ENCODE measurements at regions not wholly inside any gene's neighbourhood (a gene's known extent, or its start where the extent isn't known, plus 50 kb on each side); places are given as distances from the start of the nearest gene placed in this dataset.

DNA sequence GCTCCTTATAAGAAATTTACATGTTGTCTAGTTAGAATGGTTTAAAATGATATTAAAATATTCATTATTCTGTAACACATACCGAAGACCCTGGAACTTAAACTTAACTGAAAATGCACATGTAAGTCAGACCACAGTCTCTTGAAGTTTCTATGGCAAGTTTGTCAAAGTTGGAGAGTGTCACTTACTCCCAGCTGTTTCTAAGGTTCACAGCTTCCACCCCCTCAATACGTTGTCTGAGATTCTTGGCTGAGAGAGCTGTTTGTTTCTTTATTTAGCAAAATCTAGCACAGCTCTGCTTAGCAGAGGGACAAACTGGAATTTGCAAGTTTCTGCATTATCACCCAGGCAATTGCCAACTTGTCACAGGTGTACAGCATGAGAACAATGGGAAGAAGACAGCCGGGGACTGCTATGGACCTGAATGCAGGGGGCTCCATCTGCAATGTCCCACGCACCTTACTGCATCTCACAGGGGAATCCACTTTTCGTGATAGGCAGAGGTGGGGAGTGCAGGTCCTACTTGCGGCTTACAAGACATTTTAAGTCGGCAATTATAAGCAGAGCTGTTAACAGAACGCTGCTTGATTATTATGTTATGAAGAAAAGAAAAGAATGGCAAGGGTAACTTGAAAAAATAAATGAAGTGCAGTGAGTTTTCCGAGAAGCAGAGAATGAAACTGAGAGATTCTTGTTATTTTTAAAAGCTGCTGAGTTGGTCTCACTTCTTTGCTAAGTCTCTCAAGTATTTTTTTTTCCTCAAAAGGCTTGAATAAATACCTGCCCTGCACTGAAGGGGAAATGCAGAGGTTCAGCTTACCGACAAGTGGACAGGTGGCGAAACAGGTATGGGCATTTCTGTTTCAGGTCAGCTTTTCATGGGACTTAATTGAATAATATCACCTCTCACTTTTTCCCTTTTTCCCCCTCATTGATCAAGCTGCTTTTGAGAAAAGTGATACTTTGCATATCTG, 1072.1 kb upstream of the FANCL start:
- H3K36me3 Mint-ChIP-seq (ENCODE audit: low read depth), result no peaks in the 10 kb centered on the region
- H3K9me3 Mint-ChIP-seq, result peaks cover 30% of the 10 kb centered on the region
- no peak overlapping the region for H3K4me3 Mint-ChIP-seq
- no peaks in the 10 kb centered on the region for H3K27me3 Mint-ChIP-seq (ENCODE audit: insufficient read depth)
- H3K4me1 Mint-ChIP-seq (ENCODE audit: low read depth), result no peaks in the 10 kb centered on the region
- TF ChIP-seq, protein P1, sequence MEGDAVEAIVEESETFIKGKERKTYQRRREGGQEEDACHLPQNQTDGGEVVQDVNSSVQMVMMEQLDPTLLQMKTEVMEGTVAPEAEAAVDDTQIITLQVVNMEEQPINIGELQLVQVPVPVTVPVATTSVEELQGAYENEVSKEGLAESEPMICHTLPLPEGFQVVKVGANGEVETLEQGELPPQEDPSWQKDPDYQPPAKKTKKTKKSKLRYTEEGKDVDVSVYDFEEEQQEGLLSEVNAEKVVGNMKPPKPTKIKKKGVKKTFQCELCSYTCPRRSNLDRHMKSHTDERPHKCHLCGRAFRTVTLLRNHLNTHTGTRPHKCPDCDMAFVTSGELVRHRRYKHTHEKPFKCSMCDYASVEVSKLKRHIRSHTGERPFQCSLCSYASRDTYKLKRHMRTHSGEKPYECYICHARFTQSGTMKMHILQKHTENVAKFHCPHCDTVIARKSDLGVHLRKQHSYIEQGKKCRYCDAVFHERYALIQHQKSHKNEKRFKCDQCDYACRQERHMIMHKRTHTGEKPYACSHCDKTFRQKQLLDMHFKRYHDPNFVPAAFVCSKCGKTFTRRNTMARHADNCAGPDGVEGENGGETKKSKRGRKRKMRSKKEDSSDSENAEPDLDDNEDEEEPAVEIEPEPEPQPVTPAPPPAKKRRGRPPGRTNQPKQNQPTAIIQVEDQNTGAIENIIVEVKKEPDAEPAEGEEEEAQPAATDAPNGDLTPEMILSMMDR (IDR thresholded peaks at IDR 0.05), result no peak
- no peak overlapping the region for H3K27ac Mint-ChIP-seq
- DNase-seq, result no peak

DNA sequence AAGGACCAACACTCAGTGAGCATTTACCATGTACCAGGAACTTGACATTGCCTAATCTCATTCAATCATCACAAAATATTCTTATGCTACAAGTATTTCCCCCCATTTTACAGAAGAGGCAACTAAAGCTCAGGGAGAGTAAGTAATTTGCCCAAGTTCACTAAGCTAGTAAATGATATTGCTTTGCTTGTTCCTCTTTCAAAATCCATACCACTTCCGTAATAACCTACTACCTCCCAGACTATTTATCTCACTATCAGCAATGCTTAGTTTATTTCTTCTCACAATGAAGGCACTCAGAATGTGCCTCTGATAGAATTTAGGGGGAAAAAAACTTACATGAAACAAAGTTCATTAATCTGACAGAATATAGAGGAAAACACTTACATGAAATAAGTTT, 1070.9 kb upstream of the FANCL start:
- H3K4me1 Mint-ChIP-seq (ENCODE audit: low read depth), result no peaks in the 10 kb centered on the region
- peaks cover 26% of the 10 kb centered on the region; the same call in 1 of the 2 replicates for H3K9me3 Mint-ChIP-seq
- no peak overlapping the region for H3K4me3 Mint-ChIP-seq
- TF ChIP-seq, protein P1 (IDR thresholded peaks at IDR 0.05), result no peak
- no peaks in the 10 kb centered on the region for H3K36me3 Mint-ChIP-seq (ENCODE audit: low read depth)
- DNase-seq, result no peak
- H3K27me3 Mint-ChIP-seq (ENCODE audit: insufficient read depth), result no peaks in the 10 kb centered on the region
- no peak overlapping the region for H3K27ac Mint-ChIP-seq

DNA sequence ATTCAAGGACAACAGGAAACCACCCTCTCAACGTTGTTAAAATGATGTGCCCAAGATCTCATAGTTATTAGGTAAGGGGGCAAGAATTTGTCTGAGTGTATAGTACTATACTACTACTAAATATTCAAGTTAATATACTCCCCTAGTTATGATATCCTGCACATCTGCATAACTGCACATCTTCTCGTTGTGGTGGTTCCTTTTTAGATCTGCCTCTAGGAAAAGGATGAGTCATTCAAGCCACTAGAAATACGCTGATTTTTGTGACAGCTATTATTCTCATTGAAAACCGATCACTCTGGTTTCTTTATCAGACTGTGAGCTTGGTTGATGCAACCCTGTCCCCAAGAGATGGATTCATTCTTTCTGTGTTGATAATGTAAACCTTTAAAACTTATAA, 1067.0 kb upstream of the FANCL start:
- Mint-ChIP-seq H3K9me3 (peaks cover 29% of the 10 kb centered on the region), H3K36me3 (ENCODE audit: low read depth) (no peaks in the 10 kb centered on the region), H3K4me3 (no peak overlapping the region), H3K27ac (no peak overlapping the region), H3K27me3 (ENCODE audit: insufficient read depth) (no peaks in the 10 kb centered on the region), H3K4me1 (ENCODE audit: low read depth) (no peaks in the 10 kb centered on the region)
- TF ChIP-seq, protein P1 (IDR thresholded peaks at IDR 0.05), result no peak
- DNase-seq, result no peak

DNA sequence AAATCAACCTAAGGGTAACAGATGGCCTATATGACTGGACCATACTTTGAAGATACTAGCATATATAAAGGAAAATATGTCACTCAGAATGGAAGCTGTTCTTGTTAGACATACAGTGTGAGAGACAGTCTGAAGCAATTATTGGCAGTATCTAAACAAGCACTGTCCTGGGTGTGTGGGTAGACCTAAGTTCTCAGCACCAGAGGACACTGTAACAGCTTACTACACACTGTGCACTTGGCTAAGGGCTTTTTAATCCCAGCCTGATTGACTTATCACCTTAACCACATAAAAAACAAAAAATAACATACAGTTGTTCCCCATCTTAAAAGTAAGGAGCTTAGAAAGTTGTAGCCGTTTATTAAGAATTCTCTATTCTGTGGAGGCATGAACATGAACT, 1066.1 kb upstream of the FANCL start:
- Mint-ChIP-seq H3K27ac (no peak overlapping the region), H3K36me3 (ENCODE audit: low read depth) (no peaks in the 10 kb centered on the region), H3K4me1 (ENCODE audit: low read depth) (no peaks in the 10 kb centered on the region), H3K27me3 (ENCODE audit: insufficient read depth) (no peaks in the 10 kb centered on the region), H3K9me3 (peaks cover 27% of the 10 kb centered on the region), H3K4me3 (no peak overlapping the region)
- DNase-seq, result no peak
- TF ChIP-seq, protein P1 (IDR thresholded peaks at IDR 0.05), result no peak

DNA sequence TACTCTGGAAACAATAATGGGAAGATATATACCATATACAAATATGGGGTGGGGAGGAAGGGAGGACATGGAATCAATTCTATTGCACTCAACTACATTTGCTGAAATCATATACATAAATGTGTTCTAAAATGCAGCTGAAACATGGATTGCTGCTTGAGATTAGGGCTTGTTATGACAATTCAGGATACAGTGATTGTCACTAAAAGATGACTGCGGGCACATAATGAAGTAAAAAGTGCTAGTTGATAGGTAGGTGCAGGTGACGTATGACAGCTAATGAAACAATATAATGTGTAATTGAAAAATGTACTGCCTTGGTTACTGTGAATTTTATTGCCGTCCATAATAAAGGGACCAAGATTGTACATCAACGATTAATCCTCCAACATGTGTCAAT, 1062.1 kb upstream of the FANCL start:
- no peak overlapping the region for H3K4me3 Mint-ChIP-seq
- H3K4me1 Mint-ChIP-seq (ENCODE audit: low read depth), result no peaks in the 10 kb centered on the region
- TF ChIP-seq, protein P1 (IDR thresholded peaks at IDR 0.05), result no peak

More for the DNA sequence above, 1062.1 kb upstream of the FANCL start:
- H3K27ac Mint-ChIP-seq, result no peak overlapping the region
- H3K27me3 Mint-ChIP-seq (ENCODE audit: insufficient read depth), result no peaks in the 10 kb centered on the region
- DNase-seq, result no peak
- peaks cover 17% of the 10 kb centered on the region for H3K9me3 Mint-ChIP-seq
- H3K36me3 Mint-ChIP-seq (ENCODE audit: low read depth), result no peaks in the 10 kb centered on the region

All from HFFc6 (cell line).